Transverse colon (tissue), 4 donors: ENCODE measurements at regions not wholly inside any gene's neighbourhood (a gene's known extent, or its start where the extent isn't known, plus 50 kb on each side); places are given as distances from the start of the nearest gene placed in this dataset.

Experiments used
- DNase-seq: peaks from one replicate; pipeline ENCODE4 v3.0.0-alpha.2; 2019
- H3K27ac ChIP-seq, 4 donors: fragments of 200-600 bp; sonication (generic); 2 replicates each; pipeline ENCODE4 v1.5.1; 2016 to 2018; ENCODE audit warnings: inconsistent platforms in 4 of 4
- H3K27me3 ChIP-seq: fragments of 200-600 bp; sonication (generic); 2 replicates; pipeline ENCODE4 v1.5.1; 2017; ENCODE audit warnings: inconsistent platforms
- H3K36me3 ChIP-seq, 4 donors: fragments of 200-600 bp; sonication (generic); 2 replicates each; pipeline ENCODE4 v1.5.1; 2017 to 2019; ENCODE audit warnings: inconsistent platforms in 4 of 4
- H3K4me1 ChIP-seq, 4 donors: fragments of 200-600 bp; sonication (generic); 2 replicates each; pipeline ENCODE4 v1.5.1; 2017 to 2020; ENCODE audit warnings: inconsistent platforms in 4 of 4
- H3K4me3 ChIP-seq, 4 donors: fragments of 200-600 bp; sonication (generic); 1 replicate in 1 of 4; 2 replicates in 3 of 4; pipeline versions ENCODE4 v1.5.1 to v1.6.1; 2017 to 2019; ENCODE audit warnings: inconsistent platforms in 4 of 4
- H3K9me3 ChIP-seq, 2 donors: fragments of 200-600 bp; sonication (generic); 2 replicates each; pipeline ENCODE4 v1.5.1; 2017 to 2019; ENCODE audit warnings: inconsistent platforms in 2 of 2
- CTCF ChIP-seq, 5 experiments: fragments of 200-600 bp in 3 of 5; fragments of 450-650 bp in 2 of 5; sonication (generic) in 3 of 5; IDR thresholded peaks; 1 replicate in 2 of 5; 2 replicates in 3 of 5; pipeline ENCODE4 v1.5.1; 2016 to 2017; ENCODE audit warnings: antibody characterized with exemption in 5 of 5, inconsistent platforms in 3 of 5, mild to moderate bottlenecking in 2 of 5, moderate library complexity in 1 of 5
- EP300 ChIP-seq: sonication (generic); formaldehyde crosslinking; IDR thresholded peaks from one replicate; pipeline ENCODE4 v1.6.1; 2017; ENCODE audit warnings: antibody characterized with exemption, low read depth
- POLR2A ChIP-seq: fragments of 450-650 bp; IDR thresholded peaks from one replicate; pipeline ENCODE4 v1.6.1; 2016; ENCODE audit warnings: antibody characterized with exemption, mild to moderate bottlenecking, moderate library complexity
- POLR2AphosphoS5 ChIP-seq, 3 donors: sonication (generic); formaldehyde crosslinking; IDR thresholded peaks; one replicate each; pipeline ENCODE4 v1.6.1; 2016; ENCODE audit warnings: antibody characterized with exemption in 3 of 3
- WGBS, 2 donors: methylation state at CpG; one replicate each; pipeline ENCODE4 v1.1.5; 2018; ENCODE audit warnings: low coverage in 1 of 2; 5-methylcytosine and 5-hydroxymethylcytosine counted together
- in situ Hi-C, 4 donors: fragments of 200-750 bp; cut with MboI; loops; one replicate each; pipeline versions ENCODE4 v1.15.0 to v1.15.1; 2017; ENCODE audit warnings: low sequenced_read_pairs in 3 of 4, low pct_ligation_motif_present in 1 of 4, low pct_unique_long_range_greater_than_20kb in 1 of 4
- intact Hi-C: fragments of 100-400 bp; cut with DNase I; formaldehyde crosslinking; loops from one replicate; pipeline ENCODE4 v1.15.1; 2023; ENCODE audit warnings: low total_unique reads

- DNase-seq = no peak
- H3K27me3 ChIP-seq = no peaks in the 10 kb centered on the region
- H3K4me3 ChIP-seq = no peak overlapping the region
- peak in 1 of 3 donors; percentile 38 for TF ChIP-seq POLR2AphosphoS5 (IDR thresholded peaks at IDR 0.05)
- TF ChIP-seq EP300 = no peak
- 66% methylated on average over 10 of the region's 10 CpGs; no CpG with 5 or more reads in 1 of the 2 donors for WGBS, 2 donors
- H3K27ac ChIP-seq = no peak overlapping the region
- in situ Hi-C loops = no loop called here
- intact Hi-C loops = no loop called here
- no peaks in the 10 kb centered on the region for H3K9me3 ChIP-seq
- H3K36me3 ChIP-seq = no peaks in the 10 kb centered on the region
- no peaks in the 10 kb centered on the region for H3K4me1 ChIP-seq
These were observed 164.0 kb downstream of the CARTPT start for GRCh38 chr5:71882826-71883741.

GRCh38 chr5:71883742-71884103 lies 164.6 kb downstream of the CARTPT start:
- Histone ChIP-seq H3K9me3 (no peaks in the 10 kb centered on the region), H3K27ac (no peak overlapping the region), H3K27me3 (no peaks in the 10 kb centered on the region), H3K4me3 (no peak overlapping the region), H3K4me1 (no peaks in the 10 kb centered on the region), H3K36me3 (no peaks in the 10 kb centered on the region)
- no peak for DNase-seq
- TF ChIP-seq POLR2AphosphoS5 (IDR thresholded peaks at IDR 0.05) (no peak), EP300 (no peak), CTCF (IDR thresholded peaks at IDR 0.05) (no peak), POLR2A (no peak)
- in situ Hi-C loops = no loop called here
- whole genome bisulfite sequencing, 2 donors = 56 to 83% methylated on average over 1 to 2 of the region's 2 CpGs
- intact Hi-C loops = no loop called here

GRCh38 chr5:71884926-71885325 lies 165.9 kb downstream of the CARTPT start:
- Histone ChIP-seq H3K4me1 (no peaks in the 10 kb centered on the region), H3K4me3 (no peak overlapping the region), H3K27ac (no peak overlapping the region), H3K27me3 (no peaks in the 10 kb centered on the region), H3K36me3 (no peaks in the 10 kb centered on the region), H3K9me3 (no peaks in the 10 kb centered on the region)
- in situ Hi-C loops = no loop called here
- TF ChIP-seq POLR2A (no peak), CTCF (IDR thresholded peaks at IDR 0.05) (no peak), POLR2AphosphoS5 (IDR thresholded peaks at IDR 0.05) (no peak), EP300 (no peak)
- DNase-seq = no peak
- intact Hi-C loops = no loop called here

- Histone ChIP-seq H3K27me3 (no peaks in the 10 kb centered on the region), H3K36me3 (no peaks in the 10 kb centered on the region), H3K27ac (no peak overlapping the region), H3K4me1 (no peaks in the 10 kb centered on the region), H3K4me3 (no peak overlapping the region), H3K9me3 (no peaks in the 10 kb centered on the region)
- DNase-seq = no peak
- in situ Hi-C loops (no loop called here), intact Hi-C loops (no loop called here)
- whole genome bisulfite sequencing, 2 donors = 81 to 89% methylated on average over 2 of the region's 2 CpGs
- TF ChIP-seq CTCF (IDR thresholded peaks at IDR 0.05) (no peak), EP300 (no peak), POLR2AphosphoS5 (IDR thresholded peaks at IDR 0.05) (no peak), POLR2A (no peak)
These were observed 167.3 kb downstream of the CARTPT start for GRCh38 chr5:71886406-71886805.
